ENCODE measurements at regions not wholly inside any gene's neighbourhood (a gene's known extent, or its start where the extent isn't known, plus 50 kb on each side); places are given as distances from the start of the nearest gene placed in this dataset.

DNA sequence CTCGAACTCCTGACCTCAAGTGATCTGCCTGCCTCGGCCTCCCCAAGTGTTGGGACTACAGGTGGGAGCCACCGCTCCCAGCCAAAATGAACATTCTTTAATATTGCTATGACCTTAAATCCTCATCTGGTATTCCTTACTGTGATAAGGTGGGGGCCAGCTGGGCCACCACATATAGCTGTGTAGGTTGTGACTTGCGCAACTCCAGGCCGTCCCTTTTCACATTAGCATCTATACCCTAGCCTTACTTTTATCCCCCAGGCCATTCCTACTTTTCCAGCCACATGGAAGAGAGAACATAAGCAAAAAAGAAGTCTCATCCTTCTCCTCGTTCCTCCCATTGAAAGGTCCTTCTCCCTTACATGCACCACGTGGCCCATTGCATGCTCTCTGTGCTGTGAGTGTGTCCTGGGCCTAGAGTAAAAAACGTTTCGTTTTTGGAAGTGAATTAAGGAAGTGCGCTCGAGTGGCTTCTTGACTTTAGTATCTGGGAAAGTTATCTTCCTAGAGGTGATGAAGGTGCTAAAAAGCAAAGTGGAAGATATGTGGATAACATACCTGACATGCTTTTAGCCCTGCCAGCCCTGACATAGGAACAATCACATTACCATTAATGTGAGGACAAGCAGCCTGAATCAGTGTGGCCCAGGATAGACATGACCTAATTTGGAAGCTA, 56.8 kb upstream of the KIF13A start (continued):
- TF ChIP-seq TBP (optimal IDR thresholded peaks at IDR 0.05; ENCODE audit: low read depth, low read length) (peak; percentile 24), TCF3 (CRISPR knock-in tag; IDR thresholded peaks at IDR 0.05) (no peak), ZNF232 (CRISPR knock-in tag; IDR thresholded peaks at IDR 0.05) (no peak), BRCA1 (IDR thresholded peaks at IDR 0.05) (no peak), BRCA1 (CRISPR knock-in tag; IDR thresholded peaks at IDR 0.05) (no peak), ZNF764 (CRISPR knock-in tag; IDR thresholded peaks at IDR 0.05; ENCODE audit: low read depth) (no peak), ZSCAN29 (IDR thresholded peaks at IDR 0.05) (no peak), POLR2G (IDR thresholded peaks at IDR 0.05; ENCODE audit: low read depth, low read length) (no peak), STAG1 (CRISPR knock-in tag; IDR thresholded peaks at IDR 0.05; ENCODE audit: borderline replicate concordance) (no peak), HDAC6 (IDR thresholded peaks at IDR 0.05; ENCODE audit: low read depth, low read length) (no peak), ZEB2 (IDR thresholded peaks at IDR 0.05) (0 out of 2 replicates have a peak, but pooled peaks have one; percentile 22), ZNF707 (CRISPR knock-in tag; conservative IDR thresholded peaks at IDR 0.05) (no peak), RAD51 (IDR thresholded peaks at IDR 0.05; ENCODE audit: borderline replicate concordance, low read depth) (0 out of 2 replicates have a peak, but pooled peaks have one; percentile 26), ZNF140 (CRISPR knock-in tag; IDR thresholded peaks at IDR 0.05) (no peak), ETV5 (CRISPR knock-in tag; IDR thresholded peaks at IDR 0.05; ENCODE audit: low read depth) (peak; percentile 31; the same call in 1 of the 2 replicates), ERF (CRISPR knock-in tag; IDR thresholded peaks at IDR 0.05) (no peak), NFXL1 (CRISPR knock-in tag; IDR thresholded peaks at IDR 0.05) (no peak), ZNF586 (CRISPR knock-in tag; conservative IDR thresholded peaks at IDR 0.05) (no peak), DIDO1 (tag; IDR thresholded peaks at IDR 0.05; ENCODE audit: low read depth) (no peak), PPARD (CRISPR knock-in tag; IDR thresholded peaks at IDR 0.05) (no peak)
- TF ChIP-seq, protein P1, sequence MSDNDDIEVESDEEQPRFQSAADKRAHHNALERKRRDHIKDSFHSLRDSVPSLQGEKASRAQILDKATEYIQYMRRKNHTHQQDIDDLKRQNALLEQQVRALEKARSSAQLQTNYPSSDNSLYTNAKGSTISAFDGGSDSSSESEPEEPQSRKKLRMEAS (CRISPR knock-in tag; IDR thresholded peaks at IDR 0.05) = peak; percentile 65; the same call in 1 of the 2 replicates
- TF ChIP-seq, protein P2, sequence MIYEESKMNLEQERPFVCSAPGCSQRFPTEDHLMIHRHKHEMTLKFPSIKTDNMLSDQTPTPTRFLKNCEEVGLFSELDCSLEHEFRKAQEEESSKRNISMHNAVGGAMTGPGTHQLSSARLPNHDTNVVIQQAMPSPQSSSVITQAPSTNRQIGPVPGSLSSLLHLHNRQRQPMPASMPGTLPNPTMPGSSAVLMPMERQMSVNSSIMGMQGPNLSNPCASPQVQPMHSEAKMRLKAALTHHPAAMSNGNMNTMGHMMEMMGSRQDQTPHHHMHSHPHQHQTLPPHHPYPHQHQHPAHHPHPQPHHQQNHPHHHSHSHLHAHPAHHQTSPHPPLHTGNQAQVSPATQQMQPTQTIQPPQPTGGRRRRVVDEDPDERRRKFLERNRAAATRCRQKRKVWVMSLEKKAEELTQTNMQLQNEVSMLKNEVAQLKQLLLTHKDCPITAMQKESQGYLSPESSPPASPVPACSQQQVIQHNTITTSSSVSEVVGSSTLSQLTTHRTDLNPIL (CRISPR knock-in tag; IDR thresholded peaks at IDR 0.05) = no peak
- TF ChIP-seq, protein P3, sequence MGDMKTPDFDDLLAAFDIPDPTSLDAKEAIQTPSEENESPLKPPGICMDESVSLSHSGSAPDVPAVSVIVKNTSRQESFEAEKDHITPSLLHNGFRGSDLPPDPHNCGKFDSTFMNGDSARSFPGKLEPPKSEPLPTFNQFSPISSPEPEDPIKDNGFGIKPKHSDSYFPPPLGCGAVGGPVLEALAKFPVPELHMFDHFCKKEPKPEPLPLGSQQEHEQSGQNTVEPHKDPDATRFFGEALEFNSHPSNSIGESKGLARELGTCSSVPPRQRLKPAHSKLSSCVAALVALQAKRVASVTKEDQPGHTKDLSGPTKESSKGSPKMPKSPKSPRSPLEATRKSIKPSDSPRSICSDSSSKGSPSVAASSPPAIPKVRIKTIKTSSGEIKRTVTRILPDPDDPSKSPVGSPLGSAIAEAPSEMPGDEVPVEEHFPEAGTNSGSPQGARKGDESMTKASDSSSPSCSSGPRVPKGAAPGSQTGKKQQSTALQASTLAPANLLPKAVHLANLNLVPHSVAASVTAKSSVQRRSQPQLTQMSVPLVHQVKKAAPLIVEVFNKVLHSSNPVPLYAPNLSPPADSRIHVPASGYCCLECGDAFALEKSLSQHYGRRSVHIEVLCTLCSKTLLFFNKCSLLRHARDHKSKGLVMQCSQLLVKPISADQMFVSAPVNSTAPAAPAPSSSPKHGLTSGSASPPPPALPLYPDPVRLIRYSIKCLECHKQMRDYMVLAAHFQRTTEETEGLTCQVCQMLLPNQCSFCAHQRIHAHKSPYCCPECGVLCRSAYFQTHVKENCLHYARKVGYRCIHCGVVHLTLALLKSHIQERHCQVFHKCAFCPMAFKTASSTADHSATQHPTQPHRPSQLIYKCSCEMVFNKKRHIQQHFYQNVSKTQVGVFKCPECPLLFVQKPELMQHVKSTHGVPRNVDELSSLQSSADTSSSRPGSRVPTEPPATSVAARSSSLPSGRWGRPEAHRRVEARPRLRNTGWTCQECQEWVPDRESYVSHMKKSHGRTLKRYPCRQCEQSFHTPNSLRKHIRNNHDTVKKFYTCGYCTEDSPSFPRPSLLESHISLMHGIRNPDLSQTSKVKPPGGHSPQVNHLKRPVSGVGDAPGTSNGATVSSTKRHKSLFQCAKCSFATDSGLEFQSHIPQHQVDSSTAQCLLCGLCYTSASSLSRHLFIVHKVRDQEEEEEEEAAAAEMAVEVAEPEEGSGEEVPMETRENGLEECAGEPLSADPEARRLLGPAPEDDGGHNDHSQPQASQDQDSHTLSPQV (IDR thresholded peaks at IDR 0.05) = peak; percentile 21; the same call in 1 of the 2 replicates
- TF ChIP-seq, protein P4, sequence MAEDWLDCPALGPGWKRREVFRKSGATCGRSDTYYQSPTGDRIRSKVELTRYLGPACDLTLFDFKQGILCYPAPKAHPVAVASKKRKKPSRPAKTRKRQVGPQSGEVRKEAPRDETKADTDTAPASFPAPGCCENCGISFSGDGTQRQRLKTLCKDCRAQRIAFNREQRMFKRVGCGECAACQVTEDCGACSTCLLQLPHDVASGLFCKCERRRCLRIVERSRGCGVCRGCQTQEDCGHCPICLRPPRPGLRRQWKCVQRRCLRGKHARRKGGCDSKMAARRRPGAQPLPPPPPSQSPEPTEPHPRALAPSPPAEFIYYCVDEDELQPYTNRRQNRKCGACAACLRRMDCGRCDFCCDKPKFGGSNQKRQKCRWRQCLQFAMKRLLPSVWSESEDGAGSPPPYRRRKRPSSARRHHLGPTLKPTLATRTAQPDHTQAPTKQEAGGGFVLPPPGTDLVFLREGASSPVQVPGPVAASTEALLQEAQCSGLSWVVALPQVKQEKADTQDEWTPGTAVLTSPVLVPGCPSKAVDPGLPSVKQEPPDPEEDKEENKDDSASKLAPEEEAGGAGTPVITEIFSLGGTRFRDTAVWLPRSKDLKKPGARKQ (CRISPR knock-in tag; IDR thresholded peaks at IDR 0.05) = no peak
